GM23338 (cell line): ENCODE measurements at regions not wholly inside any gene's neighbourhood (a gene's known extent, or its start where the extent isn't known, plus 50 kb on each side); places are given as distances from the start of the nearest gene placed in this dataset.

Source experiments
- ATAC-seq: fragments of 200-7000 bp; cut with Tn5 transposase; 3 replicates; pipeline ENCODE4 v1.9.1; 2020
- DNase-seq: peaks from one replicate; pipeline ENCODE4 v3.0.0-alpha.2; 2015; ENCODE audit warnings: low spot score
- H2AFZ ChIP-seq: fragments of 200-600 bp; sonication (generic); 2 replicates; pipeline ENCODE4 v1.8.0; 2016; ENCODE audit warnings: antibody characterized with exemption, mild to moderate bottlenecking, moderate library complexity
- H3F3A ChIP-seq: fragments of 200-600 bp; sonication (generic); replicated peaks from 2 replicates; pipeline ENCODE4 v1.8.0; 2017; ENCODE audit warnings: antibody characterized with exemption, mixed run types, low read depth
- H3K27ac ChIP-seq: fragments of 200-600 bp; sonication (generic); 2 replicates; pipeline ENCODE4 v1.6.1; 2016; ENCODE audit warnings: low read depth
- H3K27me3 ChIP-seq: fragments of 200-600 bp; sonication (generic); 2 replicates; pipeline ENCODE4 v1.8.0; 2016; ENCODE audit warnings: mild to moderate bottlenecking, mixed run types, moderate library complexity; ENCODE audit not compliant: insufficient read depth
- H3K36me3 ChIP-seq: fragments of 200-600 bp; sonication (generic); 2 replicates; pipeline ENCODE4 v1.8.0; 2016; ENCODE audit warnings: mild to moderate bottlenecking; ENCODE audit not compliant: insufficient read depth
- H3K4me1 ChIP-seq: fragments of 200-600 bp; sonication (generic); 2 replicates; pipeline ENCODE4 v1.8.0; 2016; ENCODE audit warnings: mild to moderate bottlenecking, moderate library complexity; ENCODE audit not compliant: insufficient read depth
- H3K4me2 ChIP-seq: fragments of 200-600 bp; sonication (generic); 2 replicates; pipeline ENCODE4 v1.7.1; 2017; ENCODE audit warnings: mixed run types
- H3K4me3 ChIP-seq: fragments of 200-600 bp; sonication (generic); 2 replicates; pipeline ENCODE4 v1.6.1; 2016; ENCODE audit warnings: mixed run types
- H3K79me2 ChIP-seq: fragments of 200-600 bp; sonication (generic); replicated peaks from 2 replicates; pipeline ENCODE4 v1.8.0; 2017; ENCODE audit warnings: mild to moderate bottlenecking; ENCODE audit not compliant: insufficient read depth
- H3K9me2 ChIP-seq: fragments of 200-600 bp; sonication (generic); 2 replicates; pipeline ENCODE4 v1.8.0; 2017; ENCODE audit not compliant: insufficient read depth
- H4K20me1 ChIP-seq: fragments of 200-600 bp; sonication (generic); replicated peaks from 2 replicates; pipeline ENCODE4 v1.8.0; 2017; ENCODE audit warnings: mild to moderate bottlenecking; ENCODE audit not compliant: insufficient read depth
- H3K27ac Mint-ChIP-seq: 2 replicates; pipeline ENCODE4 v1.8.0; 2020; ENCODE audit warnings: inconsistent platforms, mild to moderate bottlenecking, moderate library complexity, mixed read lengths
- H3K27me3 Mint-ChIP-seq: 3 replicates; pipeline ENCODE4 v1.8.0; 2022; ENCODE audit warnings: low read depth, mild to moderate bottlenecking, moderate library complexity, mixed read lengths, inconsistent platforms; ENCODE audit not compliant: insufficient read depth, poor library complexity
- H3K36me3 Mint-ChIP-seq: 3 replicates; pipeline ENCODE4 v1.8.0; 2021; ENCODE audit warnings: low read depth, mild to moderate bottlenecking, inconsistent platforms, moderate library complexity, mixed read lengths
- H3K4me1 Mint-ChIP-seq: 3 replicates; pipeline ENCODE4 v1.8.0; 2020; ENCODE audit warnings: mild to moderate bottlenecking, inconsistent platforms, mixed read lengths
- H3K4me3 Mint-ChIP-seq: 3 replicates; pipeline ENCODE4 v1.8.0; 2021; ENCODE audit warnings: moderate library complexity, mild to moderate bottlenecking, inconsistent platforms, mixed read lengths
- H3K9me3 Mint-ChIP-seq: 3 replicates; pipeline ENCODE4 v1.8.0; 2020; ENCODE audit warnings: moderate library complexity, mild to moderate bottlenecking, inconsistent platforms, mixed read lengths
- CREB1 ChIP-seq: fragments of 250-450 bp; sonication (Bioruptor Pico); IDR thresholded peaks from 2 replicates; pipeline ENCODE4 v1.5.0; 2020; ENCODE audit warnings: low read depth, mild to moderate bottlenecking, moderate library complexity
- JUNB ChIP-seq: IDR thresholded peaks from one replicate; pipeline ENCODE4 v1.6.1; 2016; ENCODE audit warnings: antibody characterized with exemption; ENCODE audit not compliant: unreplicated experiment
- NANOG ChIP-seq: IDR thresholded peaks from 2 replicates; pipeline ENCODE4 v1.6.1; 2016; ENCODE audit warnings: antibody characterized with exemption, borderline replicate concordance
- STAT1 ChIP-seq: IDR thresholded peaks from one replicate; pipeline ENCODE4 v1.6.1; 2016; ENCODE audit warnings: antibody characterized with exemption; ENCODE audit not compliant: unreplicated experiment
- ZNF114 ChIP-seq: fragments of 250-450 bp; sonication (Bioruptor Pico); IDR thresholded peaks from 2 replicates; pipeline ENCODE4 v1.5.0; 2020; ENCODE audit warnings: mild to moderate bottlenecking, moderate library complexity
- ZNF331 ChIP-seq: fragments of 250-450 bp; sonication (Bioruptor Pico); IDR thresholded peaks from 2 replicates; pipeline ENCODE4 v1.5.0; 2020; ENCODE audit warnings: low read depth, mild to moderate bottlenecking, moderate library complexity
- TF ChIP-seq, protein P1 (sequence below): fragments of 250-450 bp; sonication (Bioruptor Pico); IDR thresholded peaks from 2 replicates; pipeline ENCODE4 v1.5.0; 2020; ENCODE audit warnings: mild to moderate bottlenecking, moderate library complexity
- TF ChIP-seq, protein P2 (sequence below): IDR thresholded peaks from 2 replicates; pipeline ENCODE4 v1.6.1; 2016; ENCODE audit warnings: antibody characterized with exemption

DNA sequence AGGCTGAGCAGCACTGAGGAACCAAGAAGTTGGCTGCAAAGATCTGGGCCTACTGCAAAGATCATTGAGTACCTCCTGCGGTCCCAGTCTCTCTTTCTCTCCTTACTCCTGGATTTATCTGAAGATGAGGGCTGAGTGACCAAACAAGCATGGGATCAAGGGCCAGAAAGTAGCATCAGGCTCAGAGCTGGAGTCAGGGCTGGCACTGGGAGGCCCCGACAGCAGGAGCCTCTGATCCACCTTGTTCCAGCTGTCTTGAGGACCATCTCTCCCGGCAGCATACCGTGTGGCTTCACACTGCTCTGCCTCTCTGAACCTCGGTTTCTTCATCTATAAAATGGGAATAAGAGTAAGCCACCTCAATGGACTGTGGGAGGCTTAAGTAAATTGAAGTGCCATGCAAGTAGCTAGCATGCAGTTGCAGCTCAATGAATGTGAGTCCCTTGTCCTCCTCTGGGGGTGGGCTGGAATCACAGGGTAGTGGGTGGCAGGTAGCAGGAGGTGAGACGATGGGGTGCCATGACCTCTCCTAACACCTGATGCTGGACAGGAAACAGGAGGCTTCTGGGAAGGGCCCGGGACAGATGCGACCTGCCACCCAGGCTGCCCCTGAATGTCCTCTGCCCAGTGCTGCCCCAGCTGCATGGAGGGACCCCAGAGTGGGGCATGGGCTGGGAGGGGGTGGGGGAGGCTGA lies 52.5 kb upstream of the PRDM11 start (continued):
- TF ChIP-seq, protein P1, sequence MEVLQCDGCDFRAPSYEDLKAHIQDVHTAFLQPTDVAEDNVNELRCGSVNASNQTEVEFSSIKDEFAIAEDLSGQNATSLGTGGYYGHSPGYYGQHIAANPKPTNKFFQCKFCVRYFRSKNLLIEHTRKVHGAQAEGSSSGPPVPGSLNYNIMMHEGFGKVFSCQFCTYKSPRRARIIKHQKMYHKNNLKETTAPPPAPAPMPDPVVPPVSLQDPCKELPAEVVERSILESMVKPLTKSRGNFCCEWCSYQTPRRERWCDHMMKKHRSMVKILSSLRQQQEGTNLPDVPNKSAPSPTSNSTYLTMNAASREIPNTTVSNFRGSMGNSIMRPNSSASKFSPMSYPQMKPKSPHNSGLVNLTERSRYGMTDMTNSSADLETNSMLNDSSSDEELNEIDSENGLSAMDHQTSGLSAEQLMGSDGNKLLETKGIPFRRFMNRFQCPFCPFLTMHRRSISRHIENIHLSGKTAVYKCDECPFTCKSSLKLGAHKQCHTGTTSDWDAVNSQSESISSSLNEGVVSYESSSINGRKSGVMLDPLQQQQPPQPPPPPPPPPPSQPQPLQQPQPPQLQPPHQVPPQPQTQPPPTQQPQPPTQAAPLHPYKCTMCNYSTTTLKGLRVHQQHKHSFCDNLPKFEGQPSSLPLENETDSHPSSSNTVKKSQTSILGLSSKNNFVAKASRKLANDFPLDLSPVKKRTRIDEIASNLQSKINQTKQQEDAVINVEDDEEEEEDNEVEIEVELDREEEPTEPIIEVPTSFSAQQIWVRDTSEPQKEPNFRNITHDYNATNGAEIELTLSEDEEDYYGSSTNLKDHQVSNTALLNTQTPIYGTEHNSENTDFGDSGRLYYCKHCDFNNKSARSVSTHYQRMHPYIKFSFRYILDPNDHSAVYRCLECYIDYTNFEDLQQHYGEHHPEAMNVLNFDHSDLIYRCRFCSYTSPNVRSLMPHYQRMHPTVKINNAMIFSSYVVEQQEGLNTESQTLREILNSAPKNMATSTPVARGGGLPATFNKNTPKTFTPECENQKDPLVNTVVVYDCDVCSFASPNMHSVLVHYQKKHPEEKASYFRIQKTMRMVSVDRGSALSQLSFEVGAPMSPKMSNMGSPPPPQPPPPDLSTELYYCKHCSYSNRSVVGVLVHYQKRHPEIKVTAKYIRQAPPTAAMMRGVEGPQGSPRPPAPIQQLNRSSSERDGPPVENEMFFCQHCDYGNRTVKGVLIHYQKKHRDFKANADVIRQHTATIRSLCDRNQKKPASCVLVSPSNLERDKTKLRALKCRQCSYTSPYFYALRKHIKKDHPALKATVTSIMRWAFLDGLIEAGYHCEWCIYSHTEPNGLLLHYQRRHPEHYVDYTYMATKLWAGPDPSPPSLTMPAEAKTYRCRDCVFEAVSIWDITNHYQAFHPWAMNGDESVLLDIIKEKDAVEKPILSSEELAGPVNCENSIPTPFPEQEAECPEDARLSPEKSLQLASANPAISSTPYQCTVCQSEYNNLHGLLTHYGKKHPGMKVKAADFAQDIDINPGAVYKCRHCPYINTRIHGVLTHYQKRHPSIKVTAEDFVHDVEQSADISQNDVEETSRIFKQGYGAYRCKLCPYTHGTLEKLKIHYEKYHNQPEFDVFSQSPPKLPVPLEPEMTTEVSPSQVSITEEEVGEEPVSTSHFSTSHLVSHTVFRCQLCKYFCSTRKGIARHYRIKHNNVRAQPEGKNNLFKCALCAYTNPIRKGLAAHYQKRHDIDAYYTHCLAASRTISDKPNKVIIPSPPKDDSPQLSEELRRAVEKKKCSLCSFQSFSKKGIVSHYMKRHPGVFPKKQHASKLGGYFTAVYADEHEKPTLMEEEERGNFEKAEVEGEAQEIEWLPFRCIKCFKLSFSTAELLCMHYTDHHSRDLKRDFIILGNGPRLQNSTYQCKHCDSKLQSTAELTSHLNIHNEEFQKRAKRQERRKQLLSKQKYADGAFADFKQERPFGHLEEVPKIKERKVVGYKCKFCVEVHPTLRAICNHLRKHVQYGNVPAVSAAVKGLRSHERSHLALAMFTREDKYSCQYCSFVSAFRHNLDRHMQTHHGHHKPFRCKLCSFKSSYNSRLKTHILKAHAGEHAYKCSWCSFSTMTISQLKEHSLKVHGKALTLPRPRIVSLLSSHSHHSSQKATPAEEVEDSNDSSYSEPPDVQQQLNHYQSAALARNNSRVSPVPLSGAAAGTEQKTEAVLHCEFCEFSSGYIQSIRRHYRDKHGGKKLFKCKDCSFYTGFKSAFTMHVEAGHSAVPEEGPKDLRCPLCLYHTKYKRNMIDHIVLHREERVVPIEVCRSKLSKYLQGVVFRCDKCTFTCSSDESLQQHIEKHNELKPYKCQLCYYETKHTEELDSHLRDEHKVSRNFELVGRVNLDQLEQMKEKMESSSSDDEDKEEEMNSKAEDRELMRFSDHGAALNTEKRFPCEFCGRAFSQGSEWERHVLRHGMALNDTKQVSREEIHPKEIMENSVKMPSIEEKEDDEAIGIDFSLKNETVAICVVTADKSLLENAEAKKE (CRISPR knock-in tag), result no peak

DNA sequence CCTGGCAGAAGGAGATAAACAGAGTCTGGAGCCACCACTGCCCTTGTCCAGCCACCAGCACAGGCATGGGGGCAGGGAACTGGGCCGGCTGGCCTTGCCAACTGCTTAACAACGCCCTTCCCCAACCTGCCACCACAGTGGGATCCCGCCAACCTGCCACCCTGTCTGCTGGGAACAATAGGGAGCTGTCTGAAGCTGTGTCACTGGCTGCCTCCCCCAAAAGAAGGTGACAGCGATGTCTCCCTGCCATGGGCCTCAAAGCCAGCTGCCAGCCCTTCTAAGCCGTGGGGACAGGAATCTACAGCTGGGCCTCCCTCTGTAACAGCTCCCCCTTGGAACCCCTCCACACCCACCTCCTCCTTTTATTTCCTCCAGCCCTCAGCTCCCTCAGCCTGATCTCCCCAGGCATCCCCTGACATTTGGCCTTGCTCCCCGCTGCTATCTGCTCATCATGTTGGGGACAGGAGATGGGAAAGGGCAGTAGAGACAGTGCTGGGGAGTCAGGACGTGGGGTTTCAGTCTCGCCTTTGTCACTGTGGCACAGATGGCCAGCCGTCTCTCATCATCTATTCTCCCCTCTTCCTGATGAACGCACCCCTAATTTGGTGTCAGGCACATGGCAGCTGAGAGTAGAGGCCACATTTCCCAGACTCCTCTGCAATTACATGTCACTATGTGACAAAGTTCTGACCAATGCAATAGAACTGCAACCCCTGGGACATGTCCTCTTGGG lies 51.3 kb upstream of the PRDM11 start:
- Mint-ChIP-seq H3K36me3 (no peaks in the 10 kb centered on the region), H3K9me3 (no peaks in the 10 kb centered on the region; the same call in 2 of the 3 replicates), H3K27ac (no peak overlapping the region), H3K4me1 (peaks cover 45% of the 10 kb centered on the region), H3K27me3 (peaks cover 18% of the 10 kb centered on the region), H3K4me3 (no peak overlapping the region)
- Histone ChIP-seq H3K27me3 (no peaks in the 10 kb centered on the region), H3K4me3 (no peak overlapping the region), H3K79me2 (no peaks in the 10 kb centered on the region), H3K4me1 (peaks cover 15% of the 10 kb centered on the region), H3K27ac (no peak overlapping the region), H3F3A (no peaks in the 10 kb centered on the region), H3K4me2 (no peak overlapping the region), H3K36me3 (no peaks in the 10 kb centered on the region), H2AFZ (no peak overlapping the region), H3K9me2 (peaks cover 4% of the 10 kb centered on the region), H4K20me1 (no peaks in the 10 kb centered on the region)
- no peak for DNase-seq
- ATAC-seq, result no peak
- TF ChIP-seq JUNB (no peak), ZNF114 (CRISPR knock-in tag) (no peak), NANOG (no peak), STAT1 (no peak), ZNF331 (no peak), CREB1 (CRISPR knock-in tag) (no peak)
- TF ChIP-seq, protein P2, sequence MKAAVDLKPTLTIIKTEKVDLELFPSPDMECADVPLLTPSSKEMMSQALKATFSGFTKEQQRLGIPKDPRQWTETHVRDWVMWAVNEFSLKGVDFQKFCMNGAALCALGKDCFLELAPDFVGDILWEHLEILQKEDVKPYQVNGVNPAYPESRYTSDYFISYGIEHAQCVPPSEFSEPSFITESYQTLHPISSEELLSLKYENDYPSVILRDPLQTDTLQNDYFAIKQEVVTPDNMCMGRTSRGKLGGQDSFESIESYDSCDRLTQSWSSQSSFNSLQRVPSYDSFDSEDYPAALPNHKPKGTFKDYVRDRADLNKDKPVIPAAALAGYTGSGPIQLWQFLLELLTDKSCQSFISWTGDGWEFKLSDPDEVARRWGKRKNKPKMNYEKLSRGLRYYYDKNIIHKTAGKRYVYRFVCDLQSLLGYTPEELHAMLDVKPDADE, result no peak
